ENCODE measurements at regions not wholly inside any gene's neighbourhood (a gene's known extent, or its start where the extent isn't known, plus 50 kb on each side); places are given as distances from the start of the nearest gene placed in this dataset.
"Not testable (repeated sequence)": the region's sequence is repeated elsewhere in the genome, so short reads cannot be mapped to it uniquely, and the experiment has no call there.

- no peak for DNase-seq (ENCODE audit: low read depth)
Observed at GRCh38 chr4:77305766-77306165, 148.8 kb downstream of the CCNG2 start.

- DNase-seq (ENCODE audit: low read depth): no peak
Observed at GRCh38 chr4:77306496-77306895, 149.5 kb downstream of the CCNG2 start.

DNA sequence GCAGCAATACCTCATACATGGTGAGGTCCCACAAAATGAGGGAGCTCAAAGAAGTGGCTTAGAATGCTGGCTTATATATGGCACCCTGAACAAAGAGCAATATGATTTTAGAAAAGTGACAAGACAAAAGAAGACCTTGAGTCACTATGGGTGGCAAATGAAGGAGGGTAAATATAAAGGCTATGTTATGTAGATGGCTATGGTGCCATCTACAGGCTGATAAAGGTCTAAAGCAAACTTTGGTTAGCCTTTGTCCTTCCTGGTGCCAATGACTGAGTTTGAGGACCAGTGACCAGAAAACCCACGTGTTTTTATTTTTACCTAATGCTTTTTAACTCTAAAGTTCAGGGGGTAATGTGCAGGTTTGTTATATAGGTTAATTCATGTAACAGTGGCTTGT lies 151.8 kb downstream of the CCNG2 start:
- peak; percentile 38 for DNase-seq (ENCODE audit: low read depth)

DNA sequence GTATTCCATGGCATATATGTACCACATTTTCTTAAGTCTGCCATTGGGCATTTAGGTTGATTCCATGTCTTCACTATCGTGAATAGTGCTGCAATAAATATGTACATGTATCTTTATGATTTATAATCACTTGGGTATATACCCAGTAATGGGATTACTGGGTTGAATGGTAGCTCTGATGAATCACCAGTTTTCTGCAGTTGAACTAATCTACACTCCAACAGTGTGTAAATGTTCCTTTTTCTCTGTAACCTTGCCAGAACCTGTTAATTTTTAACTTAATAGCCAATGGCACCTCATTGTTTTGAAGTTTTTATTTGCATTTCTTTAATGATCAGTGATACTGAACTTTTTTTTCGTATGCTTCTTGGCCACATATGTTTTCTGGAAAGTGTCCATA lies 152.5 kb downstream of the CCNG2 start:
- DNase-seq (ENCODE audit: low read depth): no peak

GRCh38 chr4:77310931-77311330 lies 153.9 kb downstream of the CCNG2 start:
- peak; percentile 5 for DNase-seq (ENCODE audit: low read depth)

DNA sequence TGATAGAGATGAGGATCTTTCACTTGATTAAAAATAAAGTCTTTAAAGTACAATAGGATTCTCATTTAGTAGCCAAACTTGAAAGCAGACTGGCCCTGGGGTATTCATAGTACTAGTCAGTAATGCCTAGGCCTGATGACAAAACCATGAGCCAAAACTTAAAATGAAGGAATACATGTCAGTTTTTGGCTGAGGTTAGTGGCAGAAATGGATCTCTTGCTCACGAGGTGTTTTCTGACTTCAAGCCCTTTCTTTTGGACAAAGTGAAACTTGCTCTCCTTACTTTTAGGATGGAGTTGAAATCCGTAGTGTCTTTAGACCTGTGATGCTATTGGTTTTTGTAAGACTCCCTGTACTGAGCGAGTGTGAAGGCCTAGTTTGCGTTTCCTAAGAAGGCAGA lies 157.7 kb downstream of the CCNG2 start:
- no peak for DNase-seq (ENCODE audit: low read depth)

DNA sequence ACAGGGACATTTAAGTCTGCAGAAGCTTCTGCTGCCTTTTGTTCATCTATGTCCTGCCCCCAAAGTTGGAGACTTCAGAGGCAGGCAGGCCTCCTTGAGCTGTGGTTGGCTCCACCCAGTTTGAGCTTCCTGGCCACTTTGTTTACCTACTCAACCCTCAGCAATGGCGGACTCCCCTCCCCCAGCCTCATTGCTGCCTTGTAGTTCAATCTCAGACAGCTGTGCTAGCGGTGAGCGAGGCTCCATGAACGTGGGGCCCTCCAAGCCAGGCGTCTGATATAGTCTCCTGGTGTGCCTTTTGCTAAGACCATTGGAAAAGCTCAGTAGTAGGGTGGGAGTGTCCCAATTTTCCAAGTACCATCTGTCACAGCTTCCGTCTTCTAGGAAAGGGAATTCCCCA lies 170.1 kb downstream of the CCNG2 start:
- DNase-seq (ENCODE audit: low read depth): no peak

- no peak for DNase-seq (ENCODE audit: low read depth)
Observed at GRCh38 chr4:77332696-77333270, 175.8 kb downstream of the CCNG2 start.

DNA sequence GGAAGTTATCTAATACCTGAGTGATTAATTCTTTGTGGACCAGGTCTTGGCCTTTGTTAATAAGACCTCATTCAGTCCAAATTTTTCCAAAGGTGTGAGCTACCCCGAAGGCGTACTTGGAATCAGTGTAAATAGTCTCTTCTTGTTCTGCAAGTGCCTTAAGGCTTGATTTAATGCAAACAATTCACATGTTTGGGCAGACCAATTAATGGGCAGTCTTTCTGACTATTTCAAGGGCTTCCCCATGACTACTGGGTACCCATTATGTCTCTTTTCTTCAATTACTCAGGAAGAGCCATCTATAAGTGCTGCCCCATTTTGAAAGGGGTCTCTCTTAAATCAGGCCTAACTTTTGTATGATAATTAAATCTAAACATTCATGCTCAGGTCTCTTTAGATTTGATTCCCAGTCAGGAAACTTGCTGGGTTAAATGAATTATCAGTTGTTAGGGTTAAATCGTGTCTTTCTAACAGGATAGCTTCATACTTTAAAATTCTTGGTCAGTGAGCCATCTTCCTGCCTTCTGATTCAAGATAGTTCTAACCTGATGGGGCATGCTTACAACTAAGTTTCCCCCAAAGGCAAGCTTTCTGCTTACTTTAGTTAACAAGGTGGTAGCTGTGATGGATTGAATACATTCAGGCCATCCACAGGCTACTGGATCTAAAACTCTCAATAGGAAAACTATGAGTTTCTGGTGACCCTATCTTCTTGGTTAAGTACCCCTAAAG lies 179.6 kb downstream of the CCNG2 start:
- DNase-seq (ENCODE audit: low read depth): no peak

- no peak for DNase-seq (ENCODE audit: low read depth)
Observed at GRCh38 chr4:77342170-77342810, 185.3 kb downstream of the CCNG2 start.

GRCh38 chr4:77344001-77344400 lies 187.0 kb downstream of the CCNG2 start:
- no peak for DNase-seq (ENCODE audit: low read depth)

DNA sequence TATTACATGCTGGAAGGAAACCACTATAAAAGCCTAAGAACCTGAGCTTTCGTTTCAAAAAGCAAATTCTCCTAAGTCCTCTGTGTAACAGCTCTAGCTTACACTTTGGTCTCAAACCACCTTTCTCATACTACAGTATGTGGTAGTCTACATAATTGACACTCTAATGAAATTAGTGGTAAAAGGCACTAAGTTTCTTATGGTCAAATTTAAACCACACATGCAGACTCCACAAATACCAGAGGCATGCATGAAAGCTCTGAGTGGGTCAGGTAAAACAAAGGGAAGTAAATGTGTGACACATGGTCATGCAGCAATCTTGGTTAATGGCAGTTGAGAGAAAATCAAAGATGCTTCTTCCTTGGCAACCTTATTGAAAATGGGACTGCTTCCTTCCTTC lies 187.8 kb downstream of the CCNG2 start:
- no peak for DNase-seq (ENCODE audit: low read depth)

- no peak for DNase-seq (ENCODE audit: low read depth)
Observed at GRCh38 chr4:77347351-77347966, 190.5 kb downstream of the CCNG2 start.

- no peak for DNase-seq (ENCODE audit: low read depth)
Observed at GRCh38 chr4:77348815-77349214, 191.8 kb downstream of the CCNG2 start.

DNA sequence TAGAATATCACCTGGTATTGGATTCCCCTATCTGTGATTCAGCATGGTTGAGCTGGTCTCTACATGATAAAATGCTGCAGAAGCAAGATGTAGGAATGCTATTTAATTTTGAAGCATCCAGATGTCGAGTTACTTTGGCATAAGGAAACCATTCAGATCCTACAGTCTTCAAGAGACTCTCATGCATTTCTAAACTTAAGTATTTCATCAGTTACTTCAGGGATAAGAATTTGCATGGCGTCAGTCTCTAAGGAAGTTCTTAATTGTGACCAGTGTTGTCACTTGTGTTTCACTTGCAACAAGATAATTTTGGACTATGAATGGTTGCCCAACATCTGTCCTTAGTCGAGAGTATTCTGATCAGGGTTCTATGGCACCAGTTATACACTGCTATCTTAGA lies 192.4 kb downstream of the CCNG2 start:
- DNase-seq (ENCODE audit: low read depth): no peak

GRCh38 chr4:77349796-77350195 lies 192.8 kb downstream of the CCNG2 start:
- DNase-seq (ENCODE audit: low read depth): peak; percentile 1

DNA sequence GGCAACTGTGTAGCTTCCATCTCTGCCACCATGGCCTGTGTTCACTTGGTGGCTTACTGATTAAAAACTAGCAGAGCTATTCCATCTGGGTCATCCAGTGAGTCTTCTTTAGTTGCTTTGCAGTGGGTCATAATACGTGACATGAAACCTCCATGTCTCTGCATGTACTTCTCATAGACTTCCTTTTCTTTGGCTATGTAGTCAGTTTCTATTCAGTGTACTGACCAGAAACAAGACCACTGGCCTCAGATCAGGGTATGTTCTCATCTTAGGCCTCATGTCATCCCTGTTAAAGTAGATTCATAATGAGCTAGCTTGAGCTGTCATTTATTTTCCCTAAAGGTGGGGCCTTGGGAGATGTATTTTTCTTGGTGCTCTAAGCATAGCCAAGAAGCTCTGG lies 195.2 kb downstream of the CCNG2 start:
- no peak for DNase-seq (ENCODE audit: low read depth)

DNA sequence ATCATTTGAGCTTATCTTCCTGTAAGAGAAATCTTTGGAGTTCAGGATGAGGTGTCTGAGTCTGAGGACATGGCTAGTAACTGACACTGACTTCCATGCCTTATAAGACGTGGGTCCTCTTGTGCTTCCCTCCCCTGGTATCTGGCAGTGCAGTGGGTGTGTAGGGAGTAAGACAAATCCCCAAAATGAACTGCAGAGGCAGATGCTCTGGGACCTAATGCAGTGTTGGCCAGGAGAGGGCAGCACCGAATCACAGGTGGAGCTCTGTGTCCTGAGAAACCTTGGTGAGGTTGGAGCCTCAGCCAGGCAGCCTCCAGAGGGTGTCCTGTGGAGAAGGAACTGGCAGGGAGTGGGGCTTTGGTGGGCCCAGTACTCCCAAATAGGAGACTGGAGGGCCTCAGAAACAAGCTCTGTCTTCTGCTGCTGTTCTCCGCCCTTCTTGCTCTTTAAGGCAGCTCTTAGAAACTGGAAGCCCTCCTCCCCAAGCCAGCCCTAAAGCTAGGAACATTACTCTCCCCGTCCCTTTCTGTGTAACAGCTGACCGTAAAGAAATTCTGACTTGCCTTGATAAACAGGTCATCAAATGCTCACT lies 196.8 kb downstream of the CCNG2 start:
- not testable (repeated sequence) for DNase-seq (ENCODE audit: low read depth)

DNA sequence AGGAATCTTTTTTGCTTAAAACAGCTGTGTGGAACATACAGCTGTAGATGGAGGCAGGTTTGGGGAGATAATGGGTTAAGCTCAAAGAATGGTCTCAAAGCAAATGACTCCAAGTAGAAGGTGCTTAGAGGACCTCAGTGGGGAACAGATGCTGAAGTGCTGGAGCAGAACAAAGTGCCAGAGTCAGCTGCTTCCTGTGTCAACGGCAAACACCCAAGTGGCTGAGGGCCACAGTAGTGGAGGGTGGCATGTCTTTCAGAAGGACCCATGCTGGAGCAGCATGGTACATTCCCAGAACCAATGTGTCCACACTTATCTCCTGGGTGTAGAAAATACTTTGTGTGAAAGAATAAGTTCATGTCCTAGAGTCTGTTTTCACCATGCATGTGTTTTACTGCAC lies 197.5 kb downstream of the CCNG2 start:
- no peak for DNase-seq (ENCODE audit: low read depth)

DNA sequence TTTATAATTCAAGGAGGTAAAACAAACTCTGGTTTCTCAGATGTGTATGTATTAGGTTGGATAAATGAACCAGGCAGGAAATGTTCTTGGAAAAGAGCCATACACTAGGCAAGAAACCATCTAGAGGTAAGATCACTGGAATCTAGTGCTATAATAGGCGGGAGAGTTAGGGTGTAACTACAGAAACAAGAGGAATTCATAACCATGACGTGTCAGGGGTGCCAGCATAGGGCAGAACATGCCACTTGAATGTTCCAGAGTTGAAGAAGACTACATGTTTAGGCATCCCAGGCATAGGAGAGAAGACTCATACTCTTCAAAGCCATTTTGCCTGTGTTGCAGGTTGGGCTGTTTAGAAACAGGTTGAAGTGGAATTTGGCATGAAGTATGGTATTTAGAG lies 198.7 kb downstream of the CCNG2 start:
- DNase-seq (ENCODE audit: low read depth): no peak

GRCh38 chr4:77358315-77358928 lies 201.4 kb downstream of the CCNG2 start:
- DNase-seq (ENCODE audit: low read depth): peak; percentile 24

DNA sequence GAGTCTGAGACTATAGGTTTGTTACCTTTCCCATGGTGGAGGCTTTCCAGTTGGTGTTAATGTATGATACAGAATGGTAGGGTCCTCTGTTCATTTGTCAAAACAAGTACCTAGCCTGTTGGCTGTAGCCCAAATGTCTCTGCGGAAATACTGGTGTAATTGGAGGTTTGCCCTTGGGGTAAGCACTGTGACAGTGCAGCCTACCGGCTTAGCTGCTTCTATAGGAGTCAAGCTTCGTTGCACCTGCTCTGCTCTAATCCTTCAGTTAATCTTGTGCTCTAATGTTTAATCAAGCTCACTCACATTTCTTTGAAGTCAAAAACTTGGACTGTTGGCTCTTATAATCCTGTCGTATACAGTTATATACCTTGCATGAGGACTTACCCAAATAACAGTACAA lies 203.4 kb downstream of the CCNG2 start:
- no peak for DNase-seq (ENCODE audit: low read depth)

All from RPMI7951 (cell line).